ENCODE measurements at regions not wholly inside any gene's neighbourhood (a gene's known extent, or its start where the extent isn't known, plus 50 kb on each side); places are given as distances from the start of the nearest gene placed in this dataset.

GRCh38 chr10:14394179-14394578 is 63.5 kb upstream of the FRMD4A start:
- CTCF ChIA-PET, result interaction anchor here (0.6 to 1.9 kb wide), 2 partner anchors 11 to 67 kb away, joined by 5 to 6 read pairs; no protein-coding TSS in a partner anchor
- no peaks in the 10 kb centered on the region for H3K36me3 ChIP-seq (ENCODE audit: control insufficient read depth in 2 of 2, insufficient read depth in 1 of 2, low read length in 2 of 2)
- H3K27ac ChIP-seq (ENCODE audit: extremely low read depth, low read depth, low read length), result no peak overlapping the region
- POLR2A ChIA-PET, result no interaction called here
- no peaks in the 10 kb centered on the region for H3K9me3 ChIP-seq (ENCODE audit: control insufficient read depth, insufficient read depth, low read depth, low read length)
- TF ChIP-seq ZNF239 (tag by site-specific recombination; IDR thresholded peaks at IDR 0.05) (no peak), ZNF416 (tag by site-specific recombination; IDR thresholded peaks at IDR 0.05) (peak; percentile 87)
- no peaks in the 10 kb centered on the region for H3K4me1 ChIP-seq (ENCODE audit: control insufficient read depth, insufficient read depth, low read length)
- H3K4me3 ChIP-seq (ENCODE audit: low read depth, low read length), result no peak overlapping the region

- ChIA-PET CTCF (no interaction called here), POLR2A (no interaction called here)
- H3K9me3 ChIP-seq (ENCODE audit: control insufficient read depth, insufficient read depth, low read depth, low read length), result no peaks in the 10 kb centered on the region
- H3K4me3 ChIP-seq (ENCODE audit: low read depth, low read length), result no peak overlapping the region
- no peaks in the 10 kb centered on the region for H3K36me3 ChIP-seq (ENCODE audit: control insufficient read depth in 2 of 2, insufficient read depth in 1 of 2, low read length in 2 of 2)
- no peak overlapping the region for H3K27ac ChIP-seq (ENCODE audit: extremely low read depth, low read depth, low read length)
- TF ChIP-seq ZNF791 (tag by site-specific recombination; IDR thresholded peaks at IDR 0.05) (no peak), ZNF510 (tag by site-specific recombination; IDR thresholded peaks at IDR 0.05; ENCODE audit: insufficient replicate concordance) (no peak), IKZF3 (tag by site-specific recombination; IDR thresholded peaks at IDR 0.05) (no peak), SALL2 (tag by site-specific recombination; IDR thresholded peaks at IDR 0.05; ENCODE audit: borderline replicate concordance) (no peak), ZSCAN23 (tag by site-specific recombination; IDR thresholded peaks at IDR 0.05) (no peak)
- H3K4me1 ChIP-seq (ENCODE audit: control insufficient read depth, insufficient read depth, low read length), result no peaks in the 10 kb centered on the region
Measured at GRCh38 chr10:14391342-14391741, 60.6 kb upstream of the FRMD4A start.

- no peak overlapping the region for H3K27ac ChIP-seq (ENCODE audit: extremely low read depth, low read depth, low read length)
- POLR2A ChIA-PET, result no interaction called here
- H3K4me3 ChIP-seq (ENCODE audit: low read depth, low read length), result no peak overlapping the region
- H3K36me3 ChIP-seq (ENCODE audit: control insufficient read depth in 2 of 2, insufficient read depth in 1 of 2, low read length in 2 of 2), result no peaks in the 10 kb centered on the region
- no peaks in the 10 kb centered on the region for H3K4me1 ChIP-seq (ENCODE audit: control insufficient read depth, insufficient read depth, low read length)
- TF ChIP-seq PRDM1 (tag by site-specific recombination; IDR thresholded peaks at IDR 0.05) (no peak), ZNF221 (tag by site-specific recombination; IDR thresholded peaks at IDR 0.05; ENCODE audit: borderline replicate concordance) (no peak), ZNF23 (tag by site-specific recombination; IDR thresholded peaks at IDR 0.05; ENCODE audit: borderline replicate concordance) (no peak), ZNF664 (tag by site-specific recombination; IDR thresholded peaks at IDR 0.05) (no peak), AEBP2 (tag by site-specific recombination; IDR thresholded peaks at IDR 0.05; ENCODE audit: borderline replicate concordance) (no peak), ZNF596 (tag by site-specific recombination; IDR thresholded peaks at IDR 0.05) (no peak), ZNF214 (tag by site-specific recombination; IDR thresholded peaks at IDR 0.05; ENCODE audit: borderline replicate concordance) (no peak), EGR2 (tag by site-specific recombination; IDR thresholded peaks at IDR 0.05; ENCODE audit: low read depth) (no peak), ZNF776 (tag by site-specific recombination; IDR thresholded peaks at IDR 0.05; ENCODE audit: borderline replicate concordance) (no peak), SP3 (tag by site-specific recombination; IDR thresholded peaks at IDR 0.05) (no peak), SETDB1 (IDR thresholded peaks at IDR 0.05; ENCODE audit: insufficient read length, low read length) (no peak), ZSCAN5A (tag by site-specific recombination; IDR thresholded peaks at IDR 0.05) (no peak), KLF8 (tag by site-specific recombination; IDR thresholded peaks at IDR 0.05) (no peak), ZNF792 (tag by site-specific recombination; IDR thresholded peaks at IDR 0.05) (no peak), ZNF280D (tag by site-specific recombination; IDR thresholded peaks at IDR 0.05) (no peak), ZNF391 (tag by site-specific recombination; IDR thresholded peaks at IDR 0.05; ENCODE audit: borderline replicate concordance, low read depth) (no peak), MYNN (tag by site-specific recombination; IDR thresholded peaks at IDR 0.05; ENCODE audit: borderline replicate concordance) (no peak), SALL2 (tag by site-specific recombination; IDR thresholded peaks at IDR 0.05; ENCODE audit: borderline replicate concordance) (no peak), ZNF169 (tag by site-specific recombination; IDR thresholded peaks at IDR 0.05) (no peak), ZNF404 (tag by site-specific recombination; IDR thresholded peaks at IDR 0.05) (no peak)
- CTCF ChIA-PET, result no interaction called here
- no peaks in the 10 kb centered on the region for H3K9me3 ChIP-seq (ENCODE audit: control insufficient read depth, insufficient read depth, low read depth, low read length)
Measured at GRCh38 chr10:14389981-14390590, 59.4 kb upstream of the FRMD4A start.
